IPS-15b (cell line): ENCODE measurements at regions not wholly inside any gene's neighbourhood (a gene's known extent, or its start where the extent isn't known, plus 50 kb on each side); places are given as distances from the start of the nearest gene placed in this dataset.

ENCODE experiments used
- H3K27me3 ChIP-seq: one replicate; pipeline ENCODE4 v1.6.1; 2013; ENCODE audit warnings: low read length; ENCODE audit not compliant: control insufficient read depth, insufficient read depth
- H3K36me3 ChIP-seq: one replicate; pipeline ENCODE4 v1.6.1; 2013; ENCODE audit warnings: low read length; ENCODE audit not compliant: control insufficient read depth, insufficient read depth
- H3K4me1 ChIP-seq: one replicate; pipeline ENCODE4 v1.6.1; 2013; ENCODE audit warnings: mild to moderate bottlenecking, low read length; ENCODE audit not compliant: control insufficient read depth, insufficient read depth
- H3K4me3 ChIP-seq: one replicate; pipeline ENCODE4 v1.5.1; 2013; ENCODE audit warnings: low read depth, low read length
- H3K9ac ChIP-seq: one replicate; pipeline ENCODE4 v1.6.1; 2013; ENCODE audit warnings: low read depth, mild to moderate bottlenecking, low read length
- H3K9me3 ChIP-seq: one replicate; pipeline ENCODE4 v1.6.1; 2013; ENCODE audit warnings: mild to moderate bottlenecking, low read length; ENCODE audit not compliant: control insufficient read depth, insufficient read depth

- Histone ChIP-seq H3K9me3 (peaks cover 4% of the 10 kb centered on the region), H3K9ac (no peak overlapping the region), H3K4me3 (no peak overlapping the region), H3K36me3 (no peaks in the 10 kb centered on the region), H3K4me1 (peaks cover 9% of the 10 kb centered on the region), H3K27me3 (no peaks in the 10 kb centered on the region)
These were observed 57.1 kb upstream of the DMRTB1 start for GRCh38 chr1:53401813-53402745.

- Histone ChIP-seq H3K9me3 (peaks cover 4% of the 10 kb centered on the region), H3K36me3 (no peaks in the 10 kb centered on the region), H3K27me3 (no peaks in the 10 kb centered on the region), H3K4me3 (no peak overlapping the region), H3K9ac (no peak overlapping the region), H3K4me1 (peaks cover 7% of the 10 kb centered on the region)
These were observed 56.1 kb upstream of the DMRTB1 start for GRCh38 chr1:53402891-53403655.

GRCh38 chr1:53405737-53406136 lies 53.5 kb upstream of the DMRTB1 start:
- Histone ChIP-seq H3K36me3 (no peaks in the 10 kb centered on the region), H3K27me3 (no peaks in the 10 kb centered on the region), H3K9ac (no peak overlapping the region), H3K9me3 (peaks cover 4% of the 10 kb centered on the region), H3K4me3 (no peak overlapping the region), H3K4me1 (peaks cover 4% of the 10 kb centered on the region)

- no peaks in the 10 kb centered on the region for H3K36me3 ChIP-seq
- H3K4me1 ChIP-seq = peaks cover 4% of the 10 kb centered on the region
- peaks cover 4% of the 10 kb centered on the region for H3K9me3 ChIP-seq
- no peak overlapping the region for H3K4me3 ChIP-seq
- H3K27me3 ChIP-seq = no peaks in the 10 kb centered on the region
- H3K9ac ChIP-seq = no peak overlapping the region
These were observed 52.5 kb upstream of the DMRTB1 start for GRCh38 chr1:53406551-53407235.

GRCh38 chr1:53408013-53408754 lies 51.0 kb upstream of the DMRTB1 start:
- no peak overlapping the region for H3K9ac ChIP-seq
- peaks cover 4% of the 10 kb centered on the region for H3K4me1 ChIP-seq

GRCh38 chr1:53408755-53409129 lies 50.5 kb upstream of the DMRTB1 start:
- peaks cover 4% of the 10 kb centered on the region for H3K4me1 ChIP-seq
- no peak overlapping the region for H3K9ac ChIP-seq
- H3K9me3 ChIP-seq = no peaks in the 10 kb centered on the region
- no peaks in the 10 kb centered on the region for H3K27me3 ChIP-seq
- H3K36me3 ChIP-seq = no peaks in the 10 kb centered on the region
- H3K4me3 ChIP-seq = no peak overlapping the region

More at GRCh38 chr1:53408013-53408754, 51.0 kb upstream of the DMRTB1 start:
- no peaks in the 10 kb centered on the region for H3K36me3 ChIP-seq
- no peak overlapping the region for H3K4me3 ChIP-seq
- no peaks in the 10 kb centered on the region for H3K9me3 ChIP-seq
- H3K27me3 ChIP-seq = no peaks in the 10 kb centered on the region

- Histone ChIP-seq H3K4me1 (peaks cover 4% of the 10 kb centered on the region), H3K9ac (no peak overlapping the region), H3K9me3 (no peaks in the 10 kb centered on the region), H3K27me3 (no peaks in the 10 kb centered on the region), H3K4me3 (no peak overlapping the region), H3K36me3 (no peaks in the 10 kb centered on the region)
These were observed 50.0 kb upstream of the DMRTB1 start for GRCh38 chr1:53409233-53409632.
